NCI-H146 treated with DMSO at 0.1 percent for 48 hours (cell line): ENCODE measurements at regions not wholly inside any gene's neighbourhood (a gene's known extent, or its start where the extent isn't known, plus 50 kb on each side); places are given as distances from the start of the nearest gene placed in this dataset.

Experiments used
- DNase-seq: peaks from one replicate; lab custom pipeline; 2025; ENCODE audit not compliant: unreplicated experiment; lab: John Stamatoyannopoulos, UW

DNA sequence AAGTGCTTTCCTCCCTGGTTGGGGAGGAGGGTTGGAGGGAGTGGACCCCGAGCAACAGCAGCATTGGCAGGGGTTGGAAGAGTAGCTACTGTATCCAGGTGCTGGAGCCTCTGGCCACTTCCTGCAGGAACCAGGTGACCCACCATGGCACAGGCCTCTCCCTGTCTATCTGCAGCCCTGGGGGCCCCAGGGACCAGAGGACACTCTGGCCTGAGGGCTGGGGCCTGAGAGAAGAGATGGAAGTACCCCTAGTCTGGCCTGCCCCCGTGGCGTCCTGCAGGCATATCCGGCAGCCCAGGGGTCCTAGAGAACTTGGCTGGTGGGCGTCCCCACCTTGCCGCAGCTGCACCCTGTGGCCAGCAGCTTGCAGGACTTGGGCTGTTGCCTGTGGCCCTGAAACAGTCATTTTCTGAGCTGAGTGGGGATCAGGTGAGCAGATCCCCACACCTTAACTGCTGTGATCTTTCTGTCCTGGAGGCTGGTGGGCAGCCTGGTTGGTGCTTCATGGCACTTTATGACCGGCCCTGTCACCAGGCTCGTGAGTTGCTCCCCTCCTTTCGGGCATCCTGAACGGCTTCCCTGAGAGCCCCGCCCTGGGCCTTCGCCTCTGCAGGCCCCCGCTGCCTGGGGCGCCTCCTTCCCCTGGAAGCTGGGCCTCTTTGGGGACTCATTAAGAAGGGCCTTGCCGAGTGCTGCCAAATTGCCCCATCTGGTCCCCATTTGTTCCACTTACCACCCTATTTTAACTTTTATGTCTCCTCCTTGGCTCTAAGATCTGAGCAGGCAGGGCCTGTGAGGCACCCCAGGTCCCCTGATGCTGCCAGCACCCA lies 298.6 kb downstream of the SEC14L1 start:
- DNase-seq: no peak

DNA sequence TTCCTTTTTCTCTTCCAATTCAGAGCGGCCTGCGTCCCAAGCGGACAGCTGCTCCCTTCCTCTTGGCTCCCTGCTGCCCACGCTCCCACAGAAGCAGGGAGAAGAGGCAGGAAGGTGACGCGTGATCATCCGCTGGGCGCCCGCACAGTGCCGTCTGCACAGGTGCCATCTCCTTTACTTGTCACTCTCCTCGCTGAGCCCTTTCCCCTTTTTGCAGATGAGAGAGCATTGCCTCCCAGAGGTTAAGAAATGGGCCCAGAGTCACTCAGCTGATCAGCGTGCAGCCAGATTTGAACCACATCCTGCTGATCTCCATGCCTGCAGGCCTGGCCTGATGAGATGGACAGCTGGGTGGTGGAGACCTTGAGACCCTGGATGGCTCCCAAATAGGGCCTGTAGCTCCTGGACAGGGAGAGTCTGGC lies 299.8 kb downstream of the SEC14L1 start:
- DNase-seq: no peak

GRCh38 chr17:77441130-77441920 lies 300.6 kb downstream of the SEC14L1 start:
- no peak for DNase-seq

DNA sequence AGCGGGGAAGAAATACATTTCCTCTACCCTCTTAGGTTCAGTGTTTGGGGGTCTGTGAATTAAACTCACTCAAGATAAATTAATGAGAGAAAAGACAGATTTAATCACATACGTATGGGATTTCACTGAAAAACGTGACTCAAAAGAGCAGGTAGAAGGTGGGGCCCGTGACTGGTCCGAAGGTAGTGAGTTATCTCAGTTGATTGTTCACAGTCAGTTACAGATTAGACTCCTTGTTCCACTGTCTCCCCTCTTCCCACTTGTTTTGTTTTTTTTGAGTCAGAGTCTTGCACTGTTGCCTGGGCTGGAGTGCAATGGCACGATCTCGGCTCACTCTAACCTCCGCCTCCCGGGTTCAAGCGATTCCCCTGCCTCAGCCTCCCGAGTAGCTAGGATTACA lies 301.2 kb downstream of the SEC14L1 start:
- DNase-seq: no peak

GRCh38 chr17:77442976-77443747 lies 302.4 kb downstream of the SEC14L1 start:
- no peak for DNase-seq

GRCh38 chr17:77443748-77444260 lies 303.0 kb downstream of the SEC14L1 start:
- DNase-seq: no peak

GRCh38 chr17:77444628-77444983 lies 303.8 kb downstream of the SEC14L1 start:
- DNase-seq: no peak

DNA sequence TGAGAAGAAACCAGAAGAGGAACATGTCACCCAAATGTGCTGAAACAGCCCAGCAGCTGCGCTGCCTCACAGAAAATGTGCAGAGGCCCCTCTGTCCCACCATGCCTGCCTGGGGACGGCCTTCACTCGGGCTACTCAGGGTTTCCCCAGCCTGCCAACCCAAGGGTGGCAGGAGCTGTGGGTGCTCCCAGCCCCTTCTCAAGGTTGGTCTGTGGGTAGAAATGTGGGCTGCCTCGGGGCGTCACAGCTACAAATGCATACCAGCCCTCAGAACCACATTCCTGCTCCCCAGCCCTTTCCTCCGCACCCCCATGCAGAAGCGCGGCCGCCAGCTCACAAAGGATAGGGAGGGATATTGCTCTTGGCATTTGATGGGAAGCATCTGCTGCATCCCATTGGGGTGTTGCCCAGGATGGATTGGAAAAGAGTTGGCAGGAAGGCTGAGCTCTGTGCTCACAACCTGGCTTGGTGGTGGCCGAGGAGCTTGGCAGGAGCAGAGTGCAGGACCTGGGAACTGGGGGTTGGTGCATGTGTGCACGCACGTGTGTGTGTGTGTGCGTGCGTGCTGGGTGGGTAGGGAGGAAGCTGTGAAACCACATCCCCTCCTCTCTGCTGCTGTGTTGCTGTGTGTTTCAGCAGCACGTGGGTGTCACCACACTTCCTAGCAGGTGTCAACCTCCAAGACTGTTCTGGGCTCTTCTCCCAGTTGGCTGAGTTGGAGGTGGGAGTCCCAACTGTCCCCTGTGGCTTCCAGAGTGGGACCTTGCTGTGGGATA lies 304.4 kb downstream of the SEC14L1 start:
- DNase-seq: no peak

- no peak for DNase-seq
Measured at GRCh38 chr17:77445760-77446532, 305.2 kb downstream of the SEC14L1 start.

DNA sequence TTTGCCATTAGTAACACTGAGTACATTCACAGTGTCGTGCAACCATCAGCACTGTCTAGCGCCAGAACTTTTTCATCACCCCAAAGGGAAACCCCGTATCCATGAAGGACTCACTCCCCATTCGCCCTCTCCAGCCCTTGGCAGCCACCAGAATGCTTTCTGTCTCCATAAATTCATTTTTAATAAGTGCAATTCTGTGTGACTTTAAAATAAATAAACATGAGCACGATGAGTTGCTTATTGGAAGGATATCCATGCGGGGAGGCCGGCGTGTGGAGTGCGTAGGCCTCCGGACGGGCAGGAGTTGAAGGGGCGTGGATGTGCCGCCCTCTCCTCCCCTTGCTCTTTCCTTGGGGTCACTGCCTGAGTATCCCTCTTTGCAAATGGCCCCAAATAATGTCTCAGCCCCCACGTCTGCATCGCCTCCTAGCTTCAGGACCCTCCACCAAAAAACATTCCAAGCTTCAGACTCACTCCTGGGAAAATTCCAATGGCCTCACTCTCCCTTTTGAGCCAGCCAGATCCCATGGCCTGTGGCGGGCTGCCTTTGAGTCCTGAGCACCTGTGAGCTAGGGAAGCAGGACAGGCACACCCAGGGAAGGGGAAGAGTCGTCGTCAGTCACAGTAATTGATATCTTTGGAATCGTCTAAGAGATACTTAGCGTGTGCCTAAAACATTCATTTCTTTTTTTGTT lies 306.3 kb downstream of the SEC14L1 start:
- DNase-seq: no peak

- DNase-seq: no peak
Measured at GRCh38 chr17:77449373-77449907, 308.7 kb downstream of the SEC14L1 start.

DNA sequence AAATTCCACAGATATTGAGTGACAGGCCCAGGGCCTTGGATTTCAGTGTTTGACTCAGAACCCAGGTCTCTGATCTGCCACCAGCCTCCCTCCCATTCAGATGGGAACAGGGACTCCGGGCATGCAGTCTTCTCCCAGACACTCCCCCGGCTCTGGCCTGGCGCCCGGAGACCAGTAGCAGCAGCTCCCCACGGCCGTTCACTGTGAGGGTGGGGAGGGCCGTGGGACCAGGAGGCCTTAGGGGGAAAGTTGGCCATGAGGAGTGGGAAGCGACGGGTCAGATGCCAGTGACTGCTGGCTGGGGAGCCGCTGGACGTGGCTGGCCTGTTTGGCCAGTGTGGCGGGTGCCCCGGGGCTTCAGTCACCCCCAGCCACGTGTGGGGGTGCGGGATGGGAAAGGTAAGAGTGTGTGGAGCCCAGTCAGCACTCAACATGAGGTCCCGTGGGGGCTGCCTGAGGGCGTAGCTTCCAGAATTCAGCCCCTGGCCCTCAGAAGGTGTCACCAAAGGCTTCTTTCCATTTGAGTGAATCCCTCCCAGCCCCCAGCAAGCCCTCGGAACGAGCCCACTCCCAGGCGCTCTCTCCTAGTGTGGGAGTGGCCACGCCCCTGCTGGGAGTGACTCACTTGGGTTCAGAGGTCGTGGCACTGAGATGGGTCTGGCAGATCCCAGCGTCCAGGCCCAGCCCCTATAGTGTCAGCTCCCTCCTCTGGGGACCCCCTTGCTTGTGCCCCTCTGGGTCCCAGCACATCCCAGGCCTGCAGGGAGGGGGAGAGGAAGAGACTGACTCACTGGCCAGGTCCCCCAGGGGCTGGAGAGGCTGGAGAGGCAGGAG lies 309.4 kb downstream of the SEC14L1 start:
- no peak for DNase-seq

GRCh38 chr17:77450742-77451244 lies 310.0 kb downstream of the SEC14L1 start:
- DNase-seq: no peak

- DNase-seq: peak; percentile 70
Measured at GRCh38 chr17:77451245-77451893, 310.6 kb downstream of the SEC14L1 start.

DNA sequence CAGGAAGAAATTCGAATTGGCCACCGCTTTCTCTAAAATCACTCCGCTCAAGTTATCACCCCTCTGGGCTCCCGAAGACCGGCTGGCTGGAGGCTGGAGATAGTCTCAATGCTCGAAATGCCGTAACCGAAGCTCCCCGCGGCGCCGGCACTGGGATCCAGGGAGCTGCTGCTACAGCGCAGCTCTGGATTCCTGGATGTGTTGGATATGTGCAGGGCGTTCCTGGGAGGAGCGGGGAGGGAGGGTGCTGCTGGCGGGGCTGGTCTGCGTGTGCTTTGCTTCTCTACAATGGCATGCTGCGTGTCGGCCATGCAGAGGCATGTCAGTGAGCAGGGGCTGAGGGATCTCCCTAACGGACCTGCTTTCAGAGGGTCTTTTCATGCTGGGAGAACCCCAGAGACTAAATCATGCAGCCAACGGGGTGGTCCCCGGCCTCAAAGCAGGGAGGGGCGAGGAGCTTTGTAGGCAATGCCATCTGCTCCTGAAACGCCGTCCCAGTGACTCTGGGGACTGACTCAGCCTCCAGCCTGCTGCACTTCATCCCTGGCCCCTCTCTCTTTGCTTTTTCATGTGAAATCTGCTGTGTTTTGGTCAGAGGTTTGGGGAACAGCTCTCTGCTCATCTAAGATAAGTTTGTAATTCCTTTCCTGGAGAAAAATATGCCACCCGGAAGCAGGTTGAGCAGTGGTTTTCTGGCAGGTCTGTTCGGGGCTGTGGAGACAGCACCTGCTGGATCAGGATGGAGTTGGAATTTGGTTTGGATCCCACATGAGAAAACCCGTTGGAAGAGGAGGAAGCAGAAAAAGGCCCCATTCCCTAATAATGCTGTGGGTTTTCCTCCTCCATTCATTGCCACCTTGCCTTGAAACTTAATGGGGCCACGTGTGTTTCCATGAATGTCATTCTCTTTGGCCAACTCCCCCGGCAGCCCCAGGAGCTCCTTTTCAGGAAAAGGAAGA lies 311.4 kb downstream of the SEC14L1 start:
- peak; percentile 57 for DNase-seq

DNA sequence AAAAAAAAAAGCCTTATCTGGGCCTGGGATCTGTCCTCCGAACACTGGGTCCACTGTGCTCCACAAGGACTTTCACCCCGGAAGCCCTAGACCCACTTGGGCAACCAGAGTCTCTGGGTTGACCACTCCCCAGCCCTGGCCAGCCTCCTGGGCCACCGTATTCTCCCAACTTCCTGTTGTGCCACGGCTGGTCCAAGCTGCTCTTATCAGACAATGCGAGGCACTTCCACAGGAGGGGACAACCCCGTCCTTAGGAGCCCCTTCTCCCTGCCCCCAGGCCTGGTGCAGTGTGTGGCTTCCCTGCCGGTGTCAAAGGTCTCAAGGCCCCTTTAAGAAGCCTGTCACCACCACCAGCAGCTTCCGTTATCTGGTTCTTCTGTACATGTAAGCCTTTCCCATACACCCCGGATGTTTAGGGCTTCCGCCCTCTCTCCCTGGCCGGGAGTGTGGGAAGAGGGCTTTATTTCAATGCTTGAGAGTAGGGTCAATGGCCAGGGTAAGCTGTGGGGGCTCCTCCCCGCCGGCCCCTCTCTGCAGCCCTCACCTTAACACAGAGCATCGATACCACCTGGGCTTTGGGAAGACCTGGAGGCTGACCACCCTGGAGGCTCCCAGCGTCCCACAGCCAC lies 313.0 kb downstream of the SEC14L1 start:
- DNase-seq: no peak
